Urinary bladder (tissue), 3 donors: ENCODE measurements at regions not wholly inside any gene's neighbourhood (a gene's known extent, or its start where the extent isn't known, plus 50 kb on each side); places are given as distances from the start of the nearest gene placed in this dataset.

Experiments
- DNase-seq: peaks from one replicate; pipeline ENCODE4 v3.0.0-alpha.2; 2015; ENCODE audit errors: extremely low spot score
- H3K27ac ChIP-seq: one replicate; pipeline ENCODE4 v1.5.1; 2013; ENCODE audit warnings: low read depth, mild to moderate bottlenecking, moderate library complexity
- H3K36me3 ChIP-seq: one replicate; pipeline ENCODE4 v1.6.1; 2013; ENCODE audit warnings: mild to moderate bottlenecking, moderate library complexity; ENCODE audit not compliant: insufficient read depth
- H3K4me1 ChIP-seq: one replicate; pipeline ENCODE4 v1.6.1; 2013; ENCODE audit warnings: mild to moderate bottlenecking, moderate library complexity; ENCODE audit not compliant: insufficient read depth
- H3K4me3 ChIP-seq: one replicate; pipeline ENCODE4 v1.5.1; 2013; ENCODE audit warnings: low read depth, low read length
- WGBS: extraction: QIAGEN DNeasy Blood & Tissue Kit; methylation state at CpG from one replicate; pipeline ENCODE4 v1.1.7; 2013; 5-methylcytosine and 5-hydroxymethylcytosine counted together
- donor health status: healthy with polysubstance abuse.
- donor health status: healthy.

- Histone ChIP-seq H3K4me3 (no peak overlapping the region), H3K36me3 (no peaks in the 10 kb centered on the region), H3K27ac (no peak overlapping the region), H3K4me1 (no peaks in the 10 kb centered on the region)
- no peak for DNase-seq
- WGBS, result 87% methylated on average over 9 of the region's 9 CpGs
Measured at GRCh38 chr15:27623560-27624305, 475.4 kb downstream of the OCA2 start.

DNA sequence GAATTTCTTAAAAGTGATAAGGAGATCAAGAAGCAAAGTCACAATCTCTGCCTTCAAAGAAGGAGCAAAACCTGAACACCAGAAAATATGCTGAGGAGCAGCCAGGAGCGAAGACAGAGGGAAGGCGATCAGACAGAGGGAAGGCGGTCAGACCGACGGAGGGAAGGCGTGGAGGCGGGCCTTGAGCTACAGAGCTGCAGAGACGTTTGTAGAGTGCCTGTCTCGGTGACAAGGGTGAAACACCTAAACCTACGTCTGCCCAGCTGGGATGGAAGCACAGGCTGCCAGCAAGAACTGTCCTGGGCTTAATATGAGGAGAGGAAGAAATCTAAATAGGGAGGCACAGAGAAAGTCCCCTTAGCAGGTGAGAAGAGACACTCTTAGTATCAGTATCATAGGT, 476.0 kb downstream of the OCA2 start:
- WGBS, result 48% methylated on average over 10 of the region's 10 CpGs
- no peaks in the 10 kb centered on the region for H3K36me3 ChIP-seq

DNA sequence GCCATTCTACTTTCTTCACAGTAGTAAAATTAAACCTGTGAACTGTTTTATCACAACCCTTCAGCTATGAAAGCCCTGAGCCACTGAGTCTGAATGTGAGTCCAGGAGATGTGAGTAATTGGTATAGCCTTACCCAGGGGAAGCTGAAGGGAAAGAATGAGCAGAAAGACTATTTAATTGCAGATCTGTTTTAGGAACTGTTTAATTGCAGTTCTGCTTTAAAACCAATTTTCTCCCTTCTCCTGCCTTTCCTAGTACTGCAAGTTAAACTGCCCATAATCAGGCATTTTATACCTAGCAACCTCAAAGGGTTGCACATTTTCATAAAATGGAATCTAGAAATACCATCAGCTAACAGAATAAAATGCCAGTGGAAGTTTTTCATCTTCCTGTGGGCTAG, 476.7 kb downstream of the OCA2 start:
- H3K36me3 ChIP-seq, result no peaks in the 10 kb centered on the region
- H3K4me3 ChIP-seq, result no peak overlapping the region
- no peaks in the 10 kb centered on the region for H3K4me1 ChIP-seq
- DNase-seq, result no peak
- H3K27ac ChIP-seq, result no peak overlapping the region

More for the DNA sequence above, 476.0 kb downstream of the OCA2 start:
- Histone ChIP-seq H3K27ac (no peak overlapping the region), H3K4me3 (no peak overlapping the region), H3K4me1 (no peaks in the 10 kb centered on the region)
- no peak for DNase-seq

DNA sequence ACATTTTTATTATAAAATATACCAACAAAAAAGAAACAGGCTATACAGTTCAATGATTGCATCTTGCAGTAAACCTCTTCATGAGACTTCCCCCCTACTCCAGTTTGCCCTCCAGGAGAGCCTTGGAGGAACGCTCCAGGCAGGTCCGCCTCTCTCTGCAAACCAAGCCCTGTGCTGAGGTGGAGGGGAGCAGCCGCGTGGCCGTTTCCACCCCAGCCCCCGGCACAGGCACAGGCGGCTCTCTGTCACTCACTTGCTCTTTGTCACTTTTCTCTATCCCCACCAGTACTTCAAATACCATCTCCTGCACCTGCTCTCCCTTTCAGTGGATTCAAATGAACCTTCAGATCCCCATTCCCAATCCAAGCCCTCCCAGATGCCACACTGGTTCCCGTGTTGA, 479.9 kb downstream of the OCA2 start:
- WGBS, result 86% methylated on average over 8 of the region's 8 CpGs
- Histone ChIP-seq H3K27ac (no peak overlapping the region), H3K4me3 (no peak overlapping the region), H3K36me3 (no peaks in the 10 kb centered on the region), H3K4me1 (no peaks in the 10 kb centered on the region)
- no peak for DNase-seq

GRCh38 chr15:27617013-27617412, 482.1 kb downstream of the OCA2 start:
- no peak for DNase-seq
- Histone ChIP-seq H3K36me3 (no peaks in the 10 kb centered on the region), H3K4me1 (no peaks in the 10 kb centered on the region), H3K4me3 (no peak overlapping the region), H3K27ac (no peak overlapping the region)
- WGBS, result 75% methylated on average over 3 of the region's 3 CpGs

DNA sequence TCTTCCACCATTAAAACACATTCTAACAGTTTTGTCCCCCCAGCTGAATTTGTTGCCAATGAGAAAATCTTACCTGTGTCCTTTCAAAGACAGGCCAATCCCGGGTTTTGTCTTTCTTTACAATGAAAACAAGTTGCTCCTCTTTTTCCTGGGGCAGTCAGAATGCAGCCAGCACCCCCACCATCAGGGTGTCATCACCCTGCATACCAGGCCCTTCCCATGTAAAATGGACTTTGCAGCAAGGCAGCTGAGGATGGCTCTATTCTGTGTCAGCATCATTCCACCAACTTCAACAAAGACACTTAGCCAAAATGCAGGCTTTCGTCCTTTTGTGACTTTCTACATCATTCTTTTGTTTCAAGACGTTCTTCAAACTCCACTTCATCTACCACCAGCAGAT, 490.9 kb downstream of the OCA2 start:
- H3K4me1 ChIP-seq, result no peaks in the 10 kb centered on the region
- no peak for DNase-seq
- no peak overlapping the region for H3K27ac ChIP-seq
- no peak overlapping the region for H3K4me3 ChIP-seq
- 80% methylated on average over 3 of the region's 3 CpGs for whole genome bisulfite sequencing
- H3K36me3 ChIP-seq, result no peaks in the 10 kb centered on the region

GRCh38 chr15:27601239-27601960, 497.7 kb downstream of the OCA2 start:
- 53% methylated on average over 12 of the region's 12 CpGs for WGBS
- H3K27ac ChIP-seq, result no peak overlapping the region
- H3K4me1 ChIP-seq, result peaks cover 1% of the 10 kb centered on the region
- DNase-seq, result no peak
- no peak overlapping the region for H3K4me3 ChIP-seq
- no peaks in the 10 kb centered on the region for H3K36me3 ChIP-seq

GRCh38 chr15:27599034-27599433, 500.1 kb downstream of the OCA2 start:
- no peak overlapping the region for H3K27ac ChIP-seq
- no peak for DNase-seq
- peaks cover 1% of the 10 kb centered on the region for H3K4me1 ChIP-seq
- no peak overlapping the region for H3K4me3 ChIP-seq
- 75% methylated on average over 8 of the region's 8 CpGs for WGBS
- H3K36me3 ChIP-seq, result no peaks in the 10 kb centered on the region

- DNase-seq, result no peak
- no peak overlapping the region for H3K27ac ChIP-seq
- peaks cover 1% of the 10 kb centered on the region for H3K4me1 ChIP-seq
- WGBS, result 86% methylated on average over 10 of the region's 10 CpGs
- no peaks in the 10 kb centered on the region for H3K36me3 ChIP-seq
- H3K4me3 ChIP-seq, result no peak overlapping the region
Measured at GRCh38 chr15:27598251-27599009, 500.7 kb downstream of the OCA2 start.

DNA sequence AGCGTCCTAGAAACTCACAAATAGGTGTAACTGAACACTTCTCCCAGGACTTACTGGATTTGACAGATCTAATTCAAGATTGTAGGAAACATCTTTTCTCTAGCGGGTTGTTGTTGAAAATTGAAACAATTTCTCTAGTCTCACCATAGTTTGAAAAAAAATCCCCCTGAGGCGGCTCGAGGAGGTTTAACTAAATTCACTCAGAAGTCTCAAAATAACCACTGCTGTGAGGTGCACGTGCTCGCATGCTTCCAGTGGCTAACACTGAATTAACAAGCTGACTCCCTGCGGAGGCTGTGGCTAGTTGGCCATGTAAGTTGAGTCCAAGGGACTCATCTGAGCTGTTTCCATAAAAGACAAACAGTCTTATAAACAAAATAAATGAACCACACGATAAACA, 503.9 kb downstream of the OCA2 start:
- Histone ChIP-seq H3K4me1 (no peaks in the 10 kb centered on the region), H3K4me3 (no peak overlapping the region), H3K27ac (no peak overlapping the region), H3K36me3 (no peaks in the 10 kb centered on the region)
- 71% methylated on average over 8 of the region's 8 CpGs for WGBS
- DNase-seq, result no peak

DNA sequence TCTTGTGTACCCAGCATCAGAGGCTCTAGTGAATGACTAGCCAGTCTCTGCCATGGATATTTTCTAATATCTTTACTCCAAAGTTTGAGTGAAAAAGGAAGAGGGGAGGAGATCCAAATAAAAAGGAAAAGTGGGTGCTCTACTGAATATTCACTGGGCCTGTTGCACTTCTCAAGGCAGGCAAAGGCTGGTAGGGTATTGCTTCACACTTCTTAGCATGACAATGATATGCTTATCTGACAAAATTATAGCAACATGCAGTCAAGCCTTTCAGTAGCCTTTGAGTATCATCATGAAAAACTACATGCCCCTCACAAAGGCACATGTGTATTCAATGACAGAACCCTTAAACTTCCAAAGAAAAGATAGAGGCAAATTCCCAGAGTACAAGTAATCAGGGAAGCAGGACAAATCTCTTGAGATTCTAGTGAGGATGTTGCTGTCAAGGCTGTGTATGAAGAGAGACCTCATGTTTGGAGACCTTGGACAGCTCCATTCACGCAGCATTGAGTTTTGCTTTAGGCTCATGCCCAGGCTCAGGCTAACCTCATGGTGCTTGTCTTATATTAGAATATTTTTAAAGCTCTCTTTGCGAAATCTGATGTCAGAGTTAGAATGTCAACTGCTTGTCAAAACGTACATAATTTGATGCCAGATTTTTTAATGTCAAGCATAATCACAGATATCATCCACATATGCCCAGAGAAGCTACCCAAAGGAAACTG, 506.9 kb downstream of the OCA2 start:
- H3K4me3 ChIP-seq, result no peak overlapping the region
- 45% methylated on average over 3 of the region's 3 CpGs for WGBS
- H3K36me3 ChIP-seq, result no peaks in the 10 kb centered on the region
- H3K4me1 ChIP-seq, result no peaks in the 10 kb centered on the region
- DNase-seq, result no peak
- no peak overlapping the region for H3K27ac ChIP-seq
